ENCODE measurements at regions not wholly inside any gene's neighbourhood (a gene's known extent, or its start where the extent isn't known, plus 50 kb on each side); places are given as distances from the start of the nearest gene placed in this dataset.

GRCh38 chr6:22929311-22929985 is 360.1 kb downstream of the HDGFL1 start:
- DNase-seq (ENCODE audit: low read depth) = peak; percentile 19

GRCh38 chr6:22940581-22941290 is 371.4 kb downstream of the HDGFL1 start:
- peak; percentile 3 for DNase-seq (ENCODE audit: low read depth)

DNA sequence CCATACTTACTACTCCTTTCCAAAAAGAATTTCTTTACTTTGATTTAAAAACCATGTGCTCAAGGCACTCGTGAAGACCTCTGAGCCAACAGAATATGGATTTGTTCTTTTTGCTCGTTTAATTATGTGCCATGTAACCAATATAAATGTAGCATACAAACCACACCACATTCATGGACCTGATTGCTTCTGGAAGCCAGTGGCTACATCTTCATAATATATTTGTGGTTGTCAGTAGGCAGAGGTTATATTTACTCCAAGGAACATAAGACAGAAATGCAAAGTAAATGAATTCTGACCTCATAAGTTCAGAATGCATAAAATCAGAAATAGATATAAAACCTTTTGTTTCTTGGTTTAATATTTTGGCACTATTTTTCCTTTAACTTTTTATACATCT is 373.0 kb downstream of the HDGFL1 start:
- DNase-seq (ENCODE audit: low read depth) = no peak

GRCh38 chr6:22943327-22943726 is 374.0 kb downstream of the HDGFL1 start:
- DNase-seq (ENCODE audit: low read depth) = no peak

GRCh38 chr6:22949967-22950366 is 380.6 kb downstream of the HDGFL1 start:
- no peak for DNase-seq (ENCODE audit: low read depth)

DNA sequence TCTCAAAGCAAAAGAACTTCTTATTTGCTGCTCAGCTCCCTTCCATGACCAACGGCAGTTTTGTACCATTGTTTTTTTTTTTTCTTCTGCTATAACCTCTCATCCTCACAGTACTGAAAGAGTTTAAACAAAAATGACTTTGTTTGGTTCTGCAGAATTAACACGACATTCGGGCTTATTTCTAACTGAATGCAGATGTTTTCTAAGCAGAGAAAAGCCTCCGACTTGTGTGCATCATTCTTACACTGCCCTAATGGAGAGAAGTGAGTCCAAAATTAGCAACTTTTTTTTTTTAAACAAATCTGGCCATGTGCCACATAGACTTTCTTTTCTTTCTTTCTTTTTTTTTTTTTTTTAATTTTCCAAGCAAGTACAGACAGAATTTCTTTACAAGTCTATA is 382.7 kb downstream of the HDGFL1 start:
- DNase-seq (ENCODE audit: low read depth) = no peak

- DNase-seq (ENCODE audit: low read depth) = peak; percentile 1
Observed at GRCh38 chr6:22954749-22955385, 385.5 kb downstream of the HDGFL1 start.

DNA sequence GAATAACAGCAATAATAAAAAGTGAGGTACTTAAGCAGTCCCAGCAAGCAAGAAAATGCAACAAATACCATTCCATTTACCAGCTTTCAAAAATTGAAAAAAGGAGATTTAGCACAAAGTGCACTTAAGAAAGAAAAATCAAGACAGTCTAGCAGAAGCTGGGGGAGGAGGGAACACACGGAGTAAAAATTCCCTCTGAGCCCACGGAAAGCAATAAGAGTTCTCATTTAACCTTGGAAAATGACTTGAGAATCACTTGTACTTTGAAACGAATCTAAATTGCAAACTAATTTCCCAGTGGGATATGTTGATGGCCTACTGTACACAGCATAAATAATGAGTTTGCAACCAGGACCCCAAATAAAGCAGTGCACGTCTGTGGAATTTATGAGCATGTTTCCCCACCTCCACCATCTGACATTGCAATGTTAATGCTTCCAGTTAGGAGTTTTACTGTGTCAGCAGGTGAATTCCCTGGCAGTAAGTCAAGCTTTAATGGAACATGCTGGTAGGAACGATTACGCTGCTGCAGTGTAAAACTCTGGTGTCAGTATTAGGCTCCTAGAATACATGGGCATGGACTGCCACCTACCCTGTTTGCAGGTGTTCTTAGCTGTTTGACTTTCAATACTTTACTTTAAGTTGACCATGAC is 386.8 kb downstream of the HDGFL1 start:
- DNase-seq (ENCODE audit: low read depth) = no peak

DNA sequence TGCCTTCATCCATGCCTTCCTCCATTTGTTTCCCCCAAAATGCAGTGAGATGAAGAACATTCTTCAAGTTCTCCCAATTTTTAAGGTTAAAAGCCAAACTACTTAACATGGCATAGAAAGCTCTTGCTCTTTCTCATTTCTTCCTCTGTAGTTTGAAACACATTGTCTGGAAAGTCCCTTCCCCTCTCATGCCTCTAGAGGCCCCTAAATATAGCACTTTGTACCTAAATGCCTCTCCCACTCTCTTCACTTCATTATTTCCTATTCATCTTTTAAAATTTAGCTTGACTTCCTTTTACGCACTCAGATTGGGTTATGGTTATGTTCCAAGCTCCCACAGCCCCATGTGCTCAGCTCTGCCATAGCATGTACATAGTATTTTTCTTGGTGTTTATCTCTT is 389.3 kb downstream of the HDGFL1 start:
- no peak for DNase-seq (ENCODE audit: low read depth)

DNA sequence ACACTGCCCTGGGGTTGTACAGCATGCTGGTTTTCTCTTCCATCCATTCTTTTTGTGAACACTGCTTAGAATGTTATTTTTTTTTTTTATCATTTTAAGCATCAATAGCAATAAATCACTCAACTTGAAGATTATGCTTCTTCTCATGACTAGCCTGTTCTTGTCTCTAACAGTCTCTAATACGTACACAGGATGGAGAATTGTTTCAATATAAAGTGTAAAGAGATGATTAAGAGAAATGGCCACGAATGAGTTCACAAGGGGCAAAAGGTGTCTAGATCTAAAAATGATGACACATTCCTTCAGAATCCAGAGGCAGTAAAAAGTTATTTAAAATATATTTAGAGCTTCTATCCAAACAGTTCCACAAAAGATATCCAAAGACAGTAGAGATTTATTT is 390.2 kb downstream of the HDGFL1 start:
- no peak for DNase-seq (ENCODE audit: low read depth)

GRCh38 chr6:22964334-22964733 is 395.0 kb downstream of the HDGFL1 start:
- no peak for DNase-seq (ENCODE audit: low read depth)

GRCh38 chr6:22965889-22966288 is 396.5 kb downstream of the HDGFL1 start:
- DNase-seq (ENCODE audit: low read depth) = no peak

DNA sequence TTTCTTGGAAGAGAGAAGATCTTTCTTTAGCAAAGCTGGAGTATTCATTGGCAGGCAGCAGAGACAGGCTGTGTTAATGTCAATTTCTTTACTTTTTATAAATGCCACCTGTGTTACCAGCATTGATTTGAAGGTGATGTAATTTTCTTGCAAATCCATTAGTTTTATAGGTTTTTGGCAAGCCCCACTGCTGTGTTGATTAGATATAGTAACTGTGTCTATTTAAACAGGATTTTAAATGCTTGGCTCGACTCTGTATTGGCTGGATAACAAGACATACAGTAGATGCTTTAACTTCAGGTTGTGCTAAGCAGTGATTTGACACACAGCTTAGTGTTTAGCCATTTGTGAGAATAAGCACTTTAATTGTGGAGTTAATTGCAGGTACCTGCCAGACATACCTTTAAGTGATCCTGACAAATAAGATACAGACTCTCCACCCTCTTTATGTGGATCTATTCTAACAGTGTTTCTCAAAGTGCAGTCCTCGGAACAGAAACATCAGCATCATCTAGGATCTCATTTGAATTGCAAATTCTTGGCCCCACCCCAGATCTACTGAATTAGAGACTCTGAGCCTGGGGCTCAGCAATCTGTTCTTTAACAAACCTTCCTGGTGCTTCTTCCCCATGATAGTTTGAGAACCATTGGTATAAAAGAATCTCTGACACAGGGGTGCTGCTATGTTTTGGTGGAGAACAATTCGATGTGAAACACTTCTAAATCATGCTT is 397.5 kb downstream of the HDGFL1 start:
- no peak for DNase-seq (ENCODE audit: low read depth)

DNA sequence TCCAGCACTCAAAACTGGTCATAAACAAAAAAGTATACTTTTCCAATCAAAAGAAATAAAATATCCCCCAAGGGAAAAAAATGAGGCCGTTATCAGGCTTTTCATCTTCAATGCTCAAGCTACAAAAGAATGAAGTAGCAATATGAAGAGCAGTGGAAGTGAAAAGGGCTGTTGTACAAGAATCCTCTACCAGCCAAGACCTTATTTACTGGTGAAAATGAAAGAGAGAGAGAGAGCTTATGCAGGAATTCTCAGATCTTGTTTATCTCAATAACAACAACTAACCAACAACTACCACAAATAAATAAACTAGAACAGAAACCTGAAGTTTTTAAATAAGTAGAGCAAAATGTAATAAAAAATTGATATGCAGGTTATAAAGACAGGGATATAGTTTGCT is 400.6 kb downstream of the HDGFL1 start:
- DNase-seq (ENCODE audit: low read depth) = no peak

DNA sequence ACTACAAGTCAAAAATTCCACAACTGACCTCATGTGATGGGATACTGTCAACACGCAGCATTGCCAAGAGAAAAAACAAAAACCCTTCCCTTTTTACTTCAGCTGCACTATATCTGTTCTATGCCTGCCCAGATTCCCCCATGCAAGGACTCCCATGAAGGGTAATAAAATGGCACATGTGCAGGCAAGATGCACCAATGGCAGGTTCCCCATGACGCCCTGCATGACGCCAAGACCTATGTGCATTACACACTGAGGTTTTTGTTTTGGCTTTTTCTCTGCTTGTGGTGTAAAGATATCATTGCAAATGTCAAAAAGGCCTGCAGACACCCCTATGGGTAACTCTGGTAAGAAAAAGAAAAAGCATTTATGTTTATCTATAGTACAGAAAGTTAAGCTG is 403.4 kb downstream of the HDGFL1 start:
- DNase-seq (ENCODE audit: low read depth) = no peak

- no peak for DNase-seq (ENCODE audit: low read depth)
Observed at GRCh38 chr6:22975079-22975478, 405.7 kb downstream of the HDGFL1 start.

DNA sequence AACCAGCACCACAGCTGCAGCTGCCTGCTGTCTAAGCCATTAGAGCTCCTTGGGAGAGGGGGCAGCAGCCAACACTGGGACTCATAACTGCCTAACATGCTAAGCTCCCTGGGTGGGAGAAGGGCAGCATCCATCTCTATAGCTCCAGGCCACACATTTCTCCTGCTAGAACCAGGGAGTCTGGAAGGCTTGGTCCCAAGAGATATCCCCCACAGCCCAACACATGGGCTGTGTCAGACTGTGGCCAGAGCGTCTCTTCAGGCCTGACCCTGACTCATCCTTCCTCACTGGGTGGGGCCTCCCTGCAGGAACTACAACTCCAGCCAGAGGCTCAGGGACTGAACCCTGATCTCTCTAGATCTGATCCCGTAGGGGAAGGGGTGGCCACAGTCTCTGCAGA is 411.1 kb downstream of the HDGFL1 start:
- DNase-seq (ENCODE audit: low read depth) = peak; percentile 70

DNA sequence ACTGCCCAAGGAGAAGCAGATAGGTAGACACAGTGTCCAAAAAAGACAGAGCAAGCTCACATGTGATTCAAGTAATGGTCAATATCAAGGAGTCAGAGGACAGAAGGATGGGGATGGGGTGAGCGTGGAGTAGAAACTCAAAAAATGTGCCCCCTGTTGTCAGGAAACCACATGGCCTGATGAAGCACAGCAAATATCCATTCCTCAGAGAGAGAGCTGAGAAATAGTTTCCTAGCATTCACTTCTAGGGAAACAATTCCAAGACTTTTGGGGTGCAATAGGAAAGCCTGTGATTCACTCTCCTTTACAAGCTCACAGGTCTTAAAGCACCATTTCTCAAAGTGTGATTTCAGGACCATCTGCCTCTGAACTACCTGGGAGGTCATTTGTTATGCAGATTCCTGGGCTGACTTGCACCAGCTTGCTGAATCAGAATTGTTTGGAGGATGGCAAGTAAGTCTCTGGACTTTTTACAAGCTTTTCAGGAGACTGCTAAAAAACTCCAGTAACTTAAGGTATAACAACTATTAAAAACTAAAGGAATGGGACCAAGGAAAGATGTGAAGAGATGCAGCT is 432.8 kb downstream of the HDGFL1 start:
- no peak for DNase-seq (ENCODE audit: low read depth)

DNA sequence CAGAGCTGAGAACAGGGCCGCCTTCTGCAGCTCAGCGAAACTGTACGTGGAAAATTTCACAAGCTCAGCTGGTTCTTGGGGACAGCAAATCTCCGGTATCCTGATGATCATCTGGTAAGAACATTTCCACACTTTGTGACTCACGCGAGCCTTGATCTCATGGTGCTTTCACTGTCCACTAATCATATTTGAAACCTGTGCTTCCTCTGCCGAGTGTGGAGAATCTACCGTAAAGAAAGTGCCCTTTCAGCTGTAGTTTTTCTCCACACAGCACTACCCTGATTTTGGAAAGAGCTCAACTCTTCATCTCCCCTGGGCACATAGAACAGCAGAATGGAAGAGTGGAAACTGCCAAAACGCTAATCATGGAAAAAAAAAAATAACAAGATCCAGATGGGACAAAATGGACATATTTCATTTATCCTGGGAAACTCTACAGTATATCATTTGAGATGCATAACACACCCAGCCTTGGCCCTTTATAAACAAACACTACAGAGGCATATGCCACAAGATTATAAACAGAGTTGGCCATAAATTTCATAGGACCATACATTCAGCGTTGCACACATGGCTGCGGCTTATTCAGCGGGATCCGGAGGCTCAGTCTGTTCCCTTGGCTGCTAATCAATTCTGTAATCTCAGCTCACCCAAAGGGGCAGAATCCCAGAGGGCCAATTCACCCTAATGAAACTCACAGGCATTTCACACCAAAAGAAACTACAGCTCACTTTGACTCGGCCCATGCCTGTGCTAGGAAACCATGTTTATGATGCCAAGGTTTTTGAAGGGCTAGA is 434.5 kb downstream of the HDGFL1 start:
- DNase-seq (ENCODE audit: low read depth) = peak; percentile 88

DNA sequence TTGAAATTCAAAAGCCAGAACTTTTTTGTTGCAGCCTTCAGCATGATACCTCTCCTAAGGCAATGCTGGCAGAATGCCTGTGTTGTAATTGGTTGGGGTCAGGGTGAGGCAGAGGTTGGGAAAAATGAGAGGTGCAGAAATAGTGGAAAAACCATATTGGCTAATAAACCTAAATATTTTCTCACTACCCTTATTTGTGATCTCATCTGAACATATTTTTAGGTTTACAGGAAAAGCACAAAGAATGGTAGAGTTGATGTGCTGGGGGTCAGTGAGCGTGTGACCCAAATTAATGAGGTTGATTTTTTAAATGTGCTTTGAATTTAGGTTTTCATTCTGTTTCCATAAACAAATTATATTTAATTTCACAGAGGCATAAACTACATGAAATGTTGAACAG is 437.3 kb downstream of the HDGFL1 start:
- no peak for DNase-seq (ENCODE audit: low read depth)

DNA sequence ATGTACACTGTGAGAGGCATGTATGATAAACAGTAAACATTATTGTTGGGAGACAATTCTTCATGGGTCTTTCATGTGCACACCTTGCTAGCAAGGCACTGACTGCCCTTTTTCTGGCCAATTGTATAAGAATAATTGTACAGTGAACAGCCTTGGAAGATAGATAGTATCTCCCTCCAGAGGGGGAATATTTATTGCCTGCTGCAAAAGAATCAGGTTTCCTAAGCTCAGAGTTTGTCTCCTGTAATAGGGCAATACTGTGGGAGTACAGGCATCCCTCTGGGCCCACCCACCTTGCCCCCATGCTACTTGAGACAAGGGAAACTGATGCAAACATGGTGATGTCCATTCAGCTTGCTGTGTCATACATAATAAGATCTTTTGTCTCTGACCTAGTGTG is 442.2 kb downstream of the HDGFL1 start:
- no peak for DNase-seq (ENCODE audit: low read depth)

Measured in LHCN-M2 (cell line).